ENCODE measurements at regions not wholly inside any gene's neighbourhood (a gene's known extent, or its start where the extent isn't known, plus 50 kb on each side); places are given as distances from the start of the nearest gene placed in this dataset.

- no peak for TF ChIP-seq NFIC (IDR thresholded peaks at IDR 0.05)
- no peak for TF ChIP-seq CEBPB (IDR thresholded peaks at IDR 0.05)
- TF ChIP-seq, protein P1, sequence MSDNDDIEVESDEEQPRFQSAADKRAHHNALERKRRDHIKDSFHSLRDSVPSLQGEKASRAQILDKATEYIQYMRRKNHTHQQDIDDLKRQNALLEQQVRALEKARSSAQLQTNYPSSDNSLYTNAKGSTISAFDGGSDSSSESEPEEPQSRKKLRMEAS (IDR thresholded peaks at IDR 0.05) = no peak
- TF ChIP-seq EP300 (IDR thresholded peaks at IDR 0.05; ENCODE audit: borderline replicate concordance) = no peak
- TF ChIP-seq USF1 (IDR thresholded peaks at IDR 0.05) = no peak
- TF ChIP-seq TEAD4 (IDR thresholded peaks at IDR 0.05) = no peak
- no peak for TF ChIP-seq ZBTB7A (IDR thresholded peaks at IDR 0.05; ENCODE audit: low read depth)
- TF ChIP-seq, protein P2, sequence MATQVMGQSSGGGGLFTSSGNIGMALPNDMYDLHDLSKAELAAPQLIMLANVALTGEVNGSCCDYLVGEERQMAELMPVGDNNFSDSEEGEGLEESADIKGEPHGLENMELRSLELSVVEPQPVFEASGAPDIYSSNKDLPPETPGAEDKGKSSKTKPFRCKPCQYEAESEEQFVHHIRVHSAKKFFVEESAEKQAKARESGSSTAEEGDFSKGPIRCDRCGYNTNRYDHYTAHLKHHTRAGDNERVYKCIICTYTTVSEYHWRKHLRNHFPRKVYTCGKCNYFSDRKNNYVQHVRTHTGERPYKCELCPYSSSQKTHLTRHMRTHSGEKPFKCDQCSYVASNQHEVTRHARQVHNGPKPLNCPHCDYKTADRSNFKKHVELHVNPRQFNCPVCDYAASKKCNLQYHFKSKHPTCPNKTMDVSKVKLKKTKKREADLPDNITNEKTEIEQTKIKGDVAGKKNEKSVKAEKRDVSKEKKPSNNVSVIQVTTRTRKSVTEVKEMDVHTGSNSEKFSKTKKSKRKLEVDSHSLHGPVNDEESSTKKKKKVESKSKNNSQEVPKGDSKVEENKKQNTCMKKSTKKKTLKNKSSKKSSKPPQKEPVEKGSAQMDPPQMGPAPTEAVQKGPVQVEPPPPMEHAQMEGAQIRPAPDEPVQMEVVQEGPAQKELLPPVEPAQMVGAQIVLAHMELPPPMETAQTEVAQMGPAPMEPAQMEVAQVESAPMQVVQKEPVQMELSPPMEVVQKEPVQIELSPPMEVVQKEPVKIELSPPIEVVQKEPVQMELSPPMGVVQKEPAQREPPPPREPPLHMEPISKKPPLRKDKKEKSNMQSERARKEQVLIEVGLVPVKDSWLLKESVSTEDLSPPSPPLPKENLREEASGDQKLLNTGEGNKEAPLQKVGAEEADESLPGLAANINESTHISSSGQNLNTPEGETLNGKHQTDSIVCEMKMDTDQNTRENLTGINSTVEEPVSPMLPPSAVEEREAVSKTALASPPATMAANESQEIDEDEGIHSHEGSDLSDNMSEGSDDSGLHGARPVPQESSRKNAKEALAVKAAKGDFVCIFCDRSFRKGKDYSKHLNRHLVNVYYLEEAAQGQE (IDR thresholded peaks at IDR 0.05; ENCODE audit: low read depth) = no peak
- TF ChIP-seq TCF12 (IDR thresholded peaks at IDR 0.05; ENCODE audit: low read depth) = no peak
- no peak for TF ChIP-seq YY1 (IDR thresholded peaks at IDR 0.05; ENCODE audit: low read depth)
- TF ChIP-seq CREB1 (IDR thresholded peaks at IDR 0.05; ENCODE audit: low read depth) = no peak
Measured at GRCh38 chr5:125541085-125541484, 794.6 kb upstream of the ZNF608 start.

GRCh38 chr5:125549322-125549911, 803.0 kb upstream of the ZNF608 start:
- no peak for TF ChIP-seq EP300 (IDR thresholded peaks at IDR 0.05; ENCODE audit: borderline replicate concordance)
- no peak for TF ChIP-seq YY1 (IDR thresholded peaks at IDR 0.05; ENCODE audit: low read depth)
- TF ChIP-seq CEBPB (IDR thresholded peaks at IDR 0.05) = no peak
- TF ChIP-seq TEAD4 (IDR thresholded peaks at IDR 0.05) = no peak
- no peak for TF ChIP-seq USF1 (IDR thresholded peaks at IDR 0.05)
- TF ChIP-seq, protein P1 (IDR thresholded peaks at IDR 0.05) = no peak
- TF ChIP-seq FOXM1 (IDR thresholded peaks at IDR 0.05; ENCODE audit: borderline replicate concordance, low read depth) = no peak
- TF ChIP-seq ZBTB7A (IDR thresholded peaks at IDR 0.05; ENCODE audit: low read depth) = no peak
- TF ChIP-seq, protein P2 (IDR thresholded peaks at IDR 0.05; ENCODE audit: low read depth) = no peak
- TF ChIP-seq RAD21 (IDR thresholded peaks at IDR 0.05; ENCODE audit: low read depth) = no peak

GRCh38 chr5:125550274-125550673, 803.8 kb upstream of the ZNF608 start:
- no peak for TF ChIP-seq CEBPB (IDR thresholded peaks at IDR 0.05)
- TF ChIP-seq, protein P2 (IDR thresholded peaks at IDR 0.05; ENCODE audit: low read depth) = no peak
- TF ChIP-seq RAD21 (IDR thresholded peaks at IDR 0.05; ENCODE audit: low read depth) = no peak
- no peak for TF ChIP-seq TCF12 (IDR thresholded peaks at IDR 0.05; ENCODE audit: low read depth)
- no peak for TF ChIP-seq FOXM1 (IDR thresholded peaks at IDR 0.05; ENCODE audit: borderline replicate concordance, low read depth)
- TF ChIP-seq TEAD4 (IDR thresholded peaks at IDR 0.05) = no peak
- no peak for TF ChIP-seq TAF1 (IDR thresholded peaks at IDR 0.05; ENCODE audit: low read depth)
- TF ChIP-seq USF1 (IDR thresholded peaks at IDR 0.05) = no peak
- no peak for TF ChIP-seq EGR1 (IDR thresholded peaks at IDR 0.05)
- no peak for TF ChIP-seq YY1 (IDR thresholded peaks at IDR 0.05; ENCODE audit: low read depth)
- TF ChIP-seq, protein P1 (IDR thresholded peaks at IDR 0.05) = no peak
- no peak for TF ChIP-seq CREB1 (IDR thresholded peaks at IDR 0.05; ENCODE audit: low read depth)
- no peak for TF ChIP-seq ZBTB7A (IDR thresholded peaks at IDR 0.05; ENCODE audit: low read depth)
- TF ChIP-seq EP300 (IDR thresholded peaks at IDR 0.05; ENCODE audit: borderline replicate concordance) = no peak
- TF ChIP-seq NFIC (IDR thresholded peaks at IDR 0.05) = no peak

DNA sequence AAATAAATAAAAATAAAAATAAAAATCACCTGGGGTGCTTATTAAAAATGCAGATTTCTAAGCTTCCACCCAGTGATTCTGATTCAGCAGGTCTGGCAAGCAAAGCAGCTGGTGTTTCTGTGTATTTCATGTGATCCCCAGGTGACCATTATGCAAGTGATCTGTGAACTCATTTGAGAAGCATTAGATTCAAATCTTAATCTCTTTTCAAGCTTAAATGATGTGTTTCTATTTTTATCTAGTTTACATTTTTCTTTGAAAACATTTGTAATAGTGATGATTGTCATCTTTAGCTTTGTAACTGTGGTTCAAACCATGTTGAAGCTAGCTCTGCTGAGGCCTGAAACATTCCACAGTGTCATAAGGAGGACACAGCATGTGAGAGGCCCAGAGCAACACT, 804.8 kb upstream of the ZNF608 start:
- no peak for TF ChIP-seq TCF12 (IDR thresholded peaks at IDR 0.05; ENCODE audit: low read depth)
- TF ChIP-seq, protein P1 (IDR thresholded peaks at IDR 0.05) = no peak
- no peak for TF ChIP-seq CREB1 (IDR thresholded peaks at IDR 0.05; ENCODE audit: low read depth)
- no peak for TF ChIP-seq ZBTB7A (IDR thresholded peaks at IDR 0.05; ENCODE audit: low read depth)
- TF ChIP-seq FOXM1 (IDR thresholded peaks at IDR 0.05; ENCODE audit: borderline replicate concordance, low read depth) = no peak
